OCI-LY3 (cell line): ENCODE measurements at regions not wholly inside any gene's neighbourhood (a gene's known extent, or its start where the extent isn't known, plus 50 kb on each side); places are given as distances from the start of the nearest gene placed in this dataset.

Experiments
- H2AFZ ChIP-seq: fragments of 200-600, 300-600 bp; shearing (Covaris generic); 2 replicates; pipeline ENCODE4 v1.6.0; 2014; ENCODE audit warnings: antibody characterized with exemption, low read depth, low read length
- H3K27ac ChIP-seq: fragments of 200-600, 300-600 bp; sonication (generic); 2 replicates; pipeline ENCODE4 v1.5.1; 2014; ENCODE audit warnings: mild to moderate bottlenecking, low read length, moderate library complexity, mixed read lengths
- H3K27me3 ChIP-seq: fragments of 200-600, 300-600 bp; sonication (generic); 2 replicates; pipeline ENCODE4 v1.6.1; 2014; ENCODE audit warnings: low read depth, low read length, mixed read lengths
- H3K36me3 ChIP-seq: fragments of 200-600, 300-600 bp; sonication (generic); replicated peaks from 2 replicates; pipeline ENCODE3; 2014; ENCODE audit warnings: low read depth, low read length, mixed read lengths
- H3K4me1 ChIP-seq: fragments of 300-600, 200-600 bp; sonication (generic); 2 replicates; pipeline ENCODE4 v1.6.1; 2014; ENCODE audit warnings: low read length, mixed read lengths
- H3K4me2 ChIP-seq: fragments of 200-600, 300-600 bp; sonication (generic); 2 replicates; pipeline ENCODE4 v1.6.1; 2014; ENCODE audit warnings: low read length, mixed read lengths
- H3K4me3 ChIP-seq: fragments of 300-600, 200-600 bp; sonication (generic); 2 replicates; pipeline ENCODE4 v1.5.1; 2014; ENCODE audit warnings: antibody characterized with exemption, mild to moderate bottlenecking, low read length, moderate library complexity
- H3K79me2 ChIP-seq: fragments of 300-600, 200-600 bp; shearing (Covaris generic); 2 replicates; pipeline ENCODE4 v1.6.1; 2014; ENCODE audit warnings: mild to moderate bottlenecking, low read length, mixed read lengths
- H3K9ac ChIP-seq: fragments of 300-600, 200-600 bp; shearing (Covaris generic); 2 replicates; pipeline ENCODE4 v1.6.0; 2014; ENCODE audit warnings: mild to moderate bottlenecking, low read length, moderate library complexity
- H3K9me3 ChIP-seq: fragments of 200-600, 300-600 bp; shearing (Covaris generic); 2 replicates; pipeline ENCODE4 v1.6.1; 2014; ENCODE audit warnings: low read length, mixed read lengths; ENCODE audit not compliant: insufficient read depth
- H4K20me1 ChIP-seq: fragments of 200-600, 300-600 bp; sonication (generic); 2 replicates; pipeline ENCODE4 v1.6.1; 2016; ENCODE audit warnings: low read length, mixed read lengths; ENCODE audit not compliant: insufficient read depth
- CTCF ChIP-seq: fragments of 200-600, 300-600 bp; sonication (generic); IDR thresholded peaks from 2 replicates; pipeline ENCODE4 v1.5.1; 2014; ENCODE audit warnings: antibody characterized with exemption, low read length, low read depth
- EZH2phosphoT487 ChIP-seq: fragments of 200-600 bp; shearing (Covaris generic); IDR thresholded peaks from 2 replicates; pipeline ENCODE4 v1.6.1; 2018; ENCODE audit warnings: antibody characterized with exemption, mixed run types, low read depth

- Histone ChIP-seq H3K4me3 (no peak overlapping the region), H3K27ac (no peak overlapping the region), H3K4me1 (no peaks in the 10 kb centered on the region), H3K79me2 (no peaks in the 10 kb centered on the region), H3K27me3 (no peaks in the 10 kb centered on the region), H3K4me2 (no peak overlapping the region), H3K9me3 (no peaks in the 10 kb centered on the region), H4K20me1 (no peaks in the 10 kb centered on the region), H2AFZ (no peak overlapping the region), H3K9ac (no peak overlapping the region), H3K36me3 (no peaks in the 10 kb centered on the region)
- TF ChIP-seq CTCF (no peak), EZH2phosphoT487 (no peak)
Observed at GRCh38 chr4:24428850-24429249, 155.5 kb downstream of the DHX15 start.

- Histone ChIP-seq H3K27ac (no peak overlapping the region), H4K20me1 (no peaks in the 10 kb centered on the region), H3K79me2 (no peaks in the 10 kb centered on the region), H2AFZ (no peak overlapping the region), H3K4me2 (no peak overlapping the region), H3K27me3 (no peaks in the 10 kb centered on the region), H3K9ac (no peak overlapping the region), H3K4me3 (no peak overlapping the region), H3K36me3 (no peaks in the 10 kb centered on the region), H3K4me1 (no peaks in the 10 kb centered on the region), H3K9me3 (no peaks in the 10 kb centered on the region)
- TF ChIP-seq EZH2phosphoT487 (no peak), CTCF (no peak)
Observed at GRCh38 chr4:24426557-24426956, 157.8 kb downstream of the DHX15 start.

GRCh38 chr4:24425863-24426262 is 158.5 kb downstream of the DHX15 start:
- no peak overlapping the region for H3K4me3 ChIP-seq
- H2AFZ ChIP-seq, result no peak overlapping the region
- H3K4me2 ChIP-seq, result no peak overlapping the region
- no peaks in the 10 kb centered on the region for H3K79me2 ChIP-seq
- no peaks in the 10 kb centered on the region for H4K20me1 ChIP-seq
- H3K27me3 ChIP-seq, result no peaks in the 10 kb centered on the region
- no peaks in the 10 kb centered on the region for H3K36me3 ChIP-seq
- no peak overlapping the region for H3K27ac ChIP-seq
- no peak for TF ChIP-seq CTCF
- no peak for TF ChIP-seq EZH2phosphoT487
- H3K9me3 ChIP-seq, result no peaks in the 10 kb centered on the region
- H3K9ac ChIP-seq, result no peak overlapping the region
- no peaks in the 10 kb centered on the region for H3K4me1 ChIP-seq

GRCh38 chr4:24423670-24424069 is 160.7 kb downstream of the DHX15 start:
- Histone ChIP-seq H3K9ac (no peak overlapping the region), H3K27me3 (no peaks in the 10 kb centered on the region), H3K4me2 (no peak overlapping the region), H3K9me3 (no peaks in the 10 kb centered on the region), H3K36me3 (no peaks in the 10 kb centered on the region), H3K79me2 (no peaks in the 10 kb centered on the region), H4K20me1 (no peaks in the 10 kb centered on the region), H3K27ac (no peak overlapping the region), H3K4me1 (0 out of 2 replicates have a peak, but pooled peaks cover 4% of the 10 kb centered on the region), H3K4me3 (no peak overlapping the region), H2AFZ (no peak overlapping the region)
- TF ChIP-seq EZH2phosphoT487, result no peak
- TF ChIP-seq CTCF, result no peak
